ENCODE measurements at regions not wholly inside any gene's neighbourhood (a gene's known extent, or its start where the extent isn't known, plus 50 kb on each side); places are given as distances from the start of the nearest gene placed in this dataset.
"Not testable (repeated sequence)": the region's sequence is repeated elsewhere in the genome, so short reads cannot be mapped to it uniquely, and the experiment has no call there.

GRCh38 chr5:57429513-57430120 is 53.0 kb downstream of the ACTBL2 start:
- DNase-seq (ENCODE audit: low spot score): no peak

- DNase-seq (ENCODE audit: low spot score): not testable (repeated sequence)
These were observed 53.6 kb downstream of the ACTBL2 start for GRCh38 chr5:57429021-57429420.

GRCh38 chr5:57422993-57423392 is 59.6 kb downstream of the ACTBL2 start:
- no peak for DNase-seq (ENCODE audit: low spot score)

- no peak for DNase-seq (ENCODE audit: low spot score)
These were observed 60.3 kb downstream of the ACTBL2 start for GRCh38 chr5:57422341-57422740.

GRCh38 chr5:57420801-57421200 is 61.8 kb downstream of the ACTBL2 start:
- no peak for DNase-seq (ENCODE audit: low spot score)

GRCh38 chr5:57417971-57418370 is 64.6 kb downstream of the ACTBL2 start:
- no peak for DNase-seq (ENCODE audit: low spot score)

- DNase-seq (ENCODE audit: low spot score): no peak
These were observed 65.3 kb downstream of the ACTBL2 start for GRCh38 chr5:57417320-57417719.

GRCh38 chr5:57416278-57416994 is 66.2 kb downstream of the ACTBL2 start:
- peak; percentile 79 for DNase-seq (ENCODE audit: low spot score)

GRCh38 chr5:57414857-57415256 is 67.8 kb downstream of the ACTBL2 start:
- no peak for DNase-seq (ENCODE audit: low spot score)

- DNase-seq (ENCODE audit: low spot score): no peak
These were observed 68.4 kb downstream of the ACTBL2 start for GRCh38 chr5:57414191-57414590.

- DNase-seq (ENCODE audit: low spot score): no peak
These were observed 69.5 kb downstream of the ACTBL2 start for GRCh38 chr5:57413145-57413544.

GRCh38 chr5:57412680-57413079 is 69.9 kb downstream of the ACTBL2 start:
- DNase-seq (ENCODE audit: low spot score): no peak

GRCh38 chr5:57411982-57412381 is 70.6 kb downstream of the ACTBL2 start:
- peak; percentile 85 for DNase-seq (ENCODE audit: low spot score)

- DNase-seq (ENCODE audit: low spot score): no peak
These were observed 72.0 kb downstream of the ACTBL2 start for GRCh38 chr5:57410374-57411320.

GRCh38 chr5:57408714-57409113 is 73.9 kb downstream of the ACTBL2 start:
- peak; percentile 30 for DNase-seq (ENCODE audit: low spot score)

- no peak for DNase-seq (ENCODE audit: low spot score)
These were observed 74.3 kb downstream of the ACTBL2 start for GRCh38 chr5:57408285-57408684.

GRCh38 chr5:57407391-57407790 is 75.2 kb downstream of the ACTBL2 start:
- no peak for DNase-seq (ENCODE audit: low spot score)

GRCh38 chr5:57406641-57407040 is 76.0 kb downstream of the ACTBL2 start:
- DNase-seq (ENCODE audit: low spot score): no peak

- DNase-seq (ENCODE audit: low spot score): peak; percentile 24
These were observed 76.6 kb downstream of the ACTBL2 start for GRCh38 chr5:57405984-57406383.

- DNase-seq (ENCODE audit: low spot score): no peak
These were observed 79.8 kb downstream of the ACTBL2 start for GRCh38 chr5:57402761-57403160.

- no peak for DNase-seq (ENCODE audit: low spot score)
These were observed 80.3 kb downstream of the ACTBL2 start for GRCh38 chr5:57402348-57402747.

- DNase-seq (ENCODE audit: low spot score): no peak
These were observed 84.1 kb downstream of the ACTBL2 start for GRCh38 chr5:57398413-57399093.

Data from umbilical cord (tissue), 1 donor.